ENCODE measurements at regions not wholly inside any gene's neighbourhood (a gene's known extent, or its start where the extent isn't known, plus 50 kb on each side); places are given as distances from the start of the nearest gene placed in this dataset.

DNA sequence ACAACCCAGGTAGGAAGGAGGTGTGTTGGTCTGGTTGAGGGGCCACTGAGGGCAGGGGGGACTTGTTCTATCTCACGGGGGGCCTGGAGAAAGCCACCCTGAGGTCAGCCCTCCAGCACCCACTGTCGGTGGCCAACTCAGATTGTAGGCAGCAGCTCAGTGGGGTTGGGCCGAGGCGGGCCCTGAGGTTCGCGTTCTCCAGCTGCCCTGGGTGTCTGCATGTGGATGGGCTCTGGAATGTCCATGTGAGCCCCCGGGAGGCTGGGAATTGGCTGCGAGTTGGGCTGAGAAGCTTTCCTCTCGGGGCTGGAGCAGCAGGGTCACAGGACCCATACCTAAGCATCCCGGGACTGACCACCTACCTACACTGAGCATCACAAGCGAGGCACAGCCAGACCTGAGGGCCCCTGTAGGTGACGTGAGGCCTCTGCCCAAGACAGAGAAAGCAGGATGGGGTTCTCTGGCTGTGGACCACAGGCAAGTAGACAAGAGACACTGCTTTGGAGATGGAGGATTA lies 70.3 kb upstream of the HAAO start:
- POLR2A ChIA-PET = no interaction called here
- CTCF ChIA-PET = no interaction called here
- Histone ChIP-seq H3K4me1 (ENCODE audit: control insufficient read depth in 1 of 2, insufficient read depth in 2 of 2, low read length in 2 of 2) (no peaks in the 10 kb centered on the region), H3K79me2 (ENCODE audit: insufficient read depth, low read length) (no peaks in the 10 kb centered on the region), H3K27ac (ENCODE audit: low read depth, low read length) (no peak overlapping the region), H4K20me1 (ENCODE audit: insufficient read depth) (no peaks in the 10 kb centered on the region), H3K9me3 (ENCODE audit: control insufficient read depth in 1 of 2, insufficient read depth in 1 of 2, low read depth in 1 of 2, low read length in 2 of 2) (no peaks in the 10 kb centered on the region), H2AFZ (ENCODE audit: low read depth, low read length, poor library complexity, severe bottlenecking) (no peak overlapping the region), H3K4me3 (replicated peaks in 1 of 2; ENCODE audit: low read depth in 1 of 2, low read length in 2 of 2) (no peak overlapping the region), H3K9me2 (ENCODE audit: insufficient read depth) (no peaks in the 10 kb centered on the region), H3K36me3 (ENCODE audit: control insufficient read depth in 1 of 2, insufficient read depth in 2 of 2, low read length in 2 of 2) (no peaks in the 10 kb centered on the region), H3K9ac (ENCODE audit: low read length) (no peak overlapping the region), H3K27me3 (ENCODE audit: insufficient read depth, low read length) (no peaks in the 10 kb centered on the region), H3K4me2 (ENCODE audit: low read length) (no peak overlapping the region)
- ATAC-seq (no peak), DNase-seq (ENCODE audit: low read depth, low spot score) (no peak)
- intact Hi-C loops (cut with micrococcal nuclease) = no loop called here
- RAD21 ChIA-PET (ENCODE audit: low non-redundant PET in 1 of 2, low total read pairs in 2 of 2, uncharacterized antibody in 2 of 2, unreplicated experiment in 2 of 2) = no interaction called here
- BruUV-seq (replicated peaks) = no TSS peak
- TF ChIP-seq SIN3A (IDR thresholded peaks at IDR 0.05; ENCODE audit: low read depth) = no peak
- TF ChIP-seq CBX3 (IDR thresholded peaks at IDR 0.05; ENCODE audit: low read depth) = no peak
- TF ChIP-seq CEBPB (IDR thresholded peaks at IDR 0.05; ENCODE audit: low read depth) = no peak
- TF ChIP-seq ZNF274 (IDR thresholded peaks at IDR 0.05; ENCODE audit: low read depth, low read length) = no peak
- TF ChIP-seq SP1 (IDR thresholded peaks at IDR 0.05; ENCODE audit: low read depth) = no peak
- no peak for TF ChIP-seq ZBTB33 (IDR thresholded peaks at IDR 0.05; ENCODE audit: extremely low read depth, insufficient replicate concordance, low read length)
- TF ChIP-seq, protein P1, sequence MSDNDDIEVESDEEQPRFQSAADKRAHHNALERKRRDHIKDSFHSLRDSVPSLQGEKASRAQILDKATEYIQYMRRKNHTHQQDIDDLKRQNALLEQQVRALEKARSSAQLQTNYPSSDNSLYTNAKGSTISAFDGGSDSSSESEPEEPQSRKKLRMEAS (IDR thresholded peaks at IDR 0.05) = no peak
- TF ChIP-seq, protein P2, sequence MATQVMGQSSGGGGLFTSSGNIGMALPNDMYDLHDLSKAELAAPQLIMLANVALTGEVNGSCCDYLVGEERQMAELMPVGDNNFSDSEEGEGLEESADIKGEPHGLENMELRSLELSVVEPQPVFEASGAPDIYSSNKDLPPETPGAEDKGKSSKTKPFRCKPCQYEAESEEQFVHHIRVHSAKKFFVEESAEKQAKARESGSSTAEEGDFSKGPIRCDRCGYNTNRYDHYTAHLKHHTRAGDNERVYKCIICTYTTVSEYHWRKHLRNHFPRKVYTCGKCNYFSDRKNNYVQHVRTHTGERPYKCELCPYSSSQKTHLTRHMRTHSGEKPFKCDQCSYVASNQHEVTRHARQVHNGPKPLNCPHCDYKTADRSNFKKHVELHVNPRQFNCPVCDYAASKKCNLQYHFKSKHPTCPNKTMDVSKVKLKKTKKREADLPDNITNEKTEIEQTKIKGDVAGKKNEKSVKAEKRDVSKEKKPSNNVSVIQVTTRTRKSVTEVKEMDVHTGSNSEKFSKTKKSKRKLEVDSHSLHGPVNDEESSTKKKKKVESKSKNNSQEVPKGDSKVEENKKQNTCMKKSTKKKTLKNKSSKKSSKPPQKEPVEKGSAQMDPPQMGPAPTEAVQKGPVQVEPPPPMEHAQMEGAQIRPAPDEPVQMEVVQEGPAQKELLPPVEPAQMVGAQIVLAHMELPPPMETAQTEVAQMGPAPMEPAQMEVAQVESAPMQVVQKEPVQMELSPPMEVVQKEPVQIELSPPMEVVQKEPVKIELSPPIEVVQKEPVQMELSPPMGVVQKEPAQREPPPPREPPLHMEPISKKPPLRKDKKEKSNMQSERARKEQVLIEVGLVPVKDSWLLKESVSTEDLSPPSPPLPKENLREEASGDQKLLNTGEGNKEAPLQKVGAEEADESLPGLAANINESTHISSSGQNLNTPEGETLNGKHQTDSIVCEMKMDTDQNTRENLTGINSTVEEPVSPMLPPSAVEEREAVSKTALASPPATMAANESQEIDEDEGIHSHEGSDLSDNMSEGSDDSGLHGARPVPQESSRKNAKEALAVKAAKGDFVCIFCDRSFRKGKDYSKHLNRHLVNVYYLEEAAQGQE (IDR thresholded peaks at IDR 0.05; ENCODE audit: low read depth) = no peak
- TF ChIP-seq RAD21 (IDR thresholded peaks at IDR 0.05; ENCODE audit: low read depth) = no peak
- TF ChIP-seq POLR2AphosphoS5 (IDR thresholded peaks at IDR 0.05; ENCODE audit: low read depth, low read length) = no peak
